Activated T-cell treated with anti-CD3 and anti-CD28 coated beads, Interleukin-2, amount 50 U/mL, for 72 hours (primary cell): ENCODE measurements at regions not wholly inside any gene's neighbourhood (a gene's known extent, or its start where the extent isn't known, plus 50 kb on each side); places are given as distances from the start of the nearest gene placed in this dataset.
"Not testable (repeated sequence)": the region's sequence is repeated elsewhere in the genome, so short reads cannot be mapped to it uniquely, and the experiment has no call there.

Experiments
- ATAC-seq, 2 donors: fragments of 150-1000 bp; cut with Tn5 transposase; replicated peaks in 1 of 2; 2 replicates each; pipeline ENCODE4 v1.10.0; 2021; ENCODE audit warnings: moderate library complexity in 2 of 2, mild to moderate bottlenecking in 1 of 2
- DNase-seq, 2 donors: peaks; one replicate each; pipeline ENCODE4 v3.0.0; 2021 to 2022; ENCODE audit warnings: mixed read lengths in 1 of 2
- H3K27ac Mint-ChIP-seq: one replicate; pipeline ENCODE4 v1.8.0; 2022; ENCODE audit warnings: mild to moderate bottlenecking, moderate library complexity, mixed read lengths
- H3K27me3 Mint-ChIP-seq: one replicate; pipeline ENCODE4 v1.8.0; 2022; ENCODE audit warnings: low read depth, mixed read lengths
- H3K36me3 Mint-ChIP-seq, 2 donors: one replicate each; pipeline ENCODE4 v1.8.0; 2022; ENCODE audit warnings: mixed read lengths in 2 of 2, mild to moderate bottlenecking in 1 of 2; ENCODE audit not compliant: insufficient read depth in 2 of 2
- H3K4me1 Mint-ChIP-seq: one replicate; pipeline ENCODE4 v1.8.0; 2022; ENCODE audit warnings: low read depth, mixed read lengths
- H3K4me3 Mint-ChIP-seq, 2 donors: one replicate each; pipeline ENCODE4 v1.8.0; 2022; ENCODE audit warnings: mild to moderate bottlenecking in 2 of 2, mixed read lengths in 2 of 2, moderate library complexity in 2 of 2
- H3K9me3 Mint-ChIP-seq, 2 donors: one replicate each; pipeline ENCODE4 v1.8.0; 2022; ENCODE audit warnings: mixed read lengths in 2 of 2

- Mint-ChIP-seq H3K9me3 (peaks cover 10 to 11% of the 10 kb centered on the region in 2 donors), H3K27me3 (no peaks in the 10 kb centered on the region), H3K4me1 (peaks cover 23% of the 10 kb centered on the region), H3K27ac (peak overlapping the region; percentile 73), H3K4me3 (peak overlapping the region in 1 of 2 donors; percentile 25), H3K36me3 (peaks cover 8 to 14% of the 10 kb centered on the region in 2 donors)
- ATAC-seq, result peak; percentile 18 to 42
- DNase-seq, result no peak
These were observed 104.4 kb upstream of the FAM3C start for GRCh38 chr7:121500360-121501058.

- H3K36me3 Mint-ChIP-seq, result peaks cover 3 to 5% of the 10 kb centered on the region in 2 donors
- peak overlapping the region; percentile 58 for H3K27ac Mint-ChIP-seq
- H3K4me3 Mint-ChIP-seq, result peak overlapping the region; percentile 13 to 32
- peak; percentile 29 to 42 for DNase-seq
- H3K27me3 Mint-ChIP-seq, result peaks cover 6% of the 10 kb centered on the region
- H3K9me3 Mint-ChIP-seq, result peaks cover 4 to 5% of the 10 kb centered on the region in 2 donors
- ATAC-seq, result peak; percentile 90
- H3K4me1 Mint-ChIP-seq, result peaks cover 23% of the 10 kb centered on the region
These were observed 103.5 kb upstream of the FAM3C start for GRCh38 chr7:121499624-121500023.

GRCh38 chr7:121498816-121499215, 102.7 kb upstream of the FAM3C start:
- Mint-ChIP-seq H3K4me3 (no peak overlapping the region), H3K27ac (no peak overlapping the region), H3K9me3 (peaks cover 3 to 4% of the 10 kb centered on the region in 2 donors), H3K27me3 (peaks cover 7% of the 10 kb centered on the region), H3K36me3 (peaks cover 2 to 4% of the 10 kb centered on the region in 2 donors), H3K4me1 (peaks cover 23% of the 10 kb centered on the region)
- ATAC-seq (no peak), DNase-seq (no peak)

- H3K36me3 Mint-ChIP-seq, H3K4me3 Mint-ChIP-seq, H3K27ac Mint-ChIP-seq, ATAC-seq, DNase-seq, H3K9me3 Mint-ChIP-seq, H3K27me3 Mint-ChIP-seq: not testable (repeated sequence)
- H3K4me1 Mint-ChIP-seq, result peaks cover 23% of the 10 kb centered on the region
These were observed 101.4 kb upstream of the FAM3C start for GRCh38 chr7:121497545-121497944.

GRCh38 chr7:121494516-121494915, 98.4 kb upstream of the FAM3C start:
- H3K4me1 Mint-ChIP-seq, result peaks cover 7% of the 10 kb centered on the region
- no peak overlapping the region for H3K4me3 Mint-ChIP-seq
- no peaks in the 10 kb centered on the region for H3K9me3 Mint-ChIP-seq
- DNase-seq (no peak), ATAC-seq (no peak)
- no peak overlapping the region for H3K27ac Mint-ChIP-seq
- no peaks in the 10 kb centered on the region for H3K36me3 Mint-ChIP-seq
- peaks cover 7% of the 10 kb centered on the region for H3K27me3 Mint-ChIP-seq

GRCh38 chr7:121493553-121493952, 97.4 kb upstream of the FAM3C start:
- DNase-seq, result no peak
- H3K36me3 Mint-ChIP-seq, result no peaks in the 10 kb centered on the region
- H3K27ac Mint-ChIP-seq, result no peak overlapping the region
- no peaks in the 10 kb centered on the region for H3K9me3 Mint-ChIP-seq
- H3K4me1 Mint-ChIP-seq, result no peaks in the 10 kb centered on the region
- ATAC-seq, result no peak
- peaks cover 7% of the 10 kb centered on the region for H3K27me3 Mint-ChIP-seq
- no peak overlapping the region for H3K4me3 Mint-ChIP-seq

GRCh38 chr7:121490309-121490708, 94.2 kb upstream of the FAM3C start:
- DNase-seq (no peak), ATAC-seq (no peak)
- Mint-ChIP-seq H3K27ac (no peak overlapping the region), H3K4me3 (no peak overlapping the region), H3K4me1 (no peaks in the 10 kb centered on the region), H3K9me3 (no peaks in the 10 kb centered on the region), H3K27me3 (peaks cover 7% of the 10 kb centered on the region), H3K36me3 (no peaks in the 10 kb centered on the region)

- H3K4me3 Mint-ChIP-seq, result no peak overlapping the region
- H3K27ac Mint-ChIP-seq, result no peak overlapping the region
- ATAC-seq (no peak), DNase-seq (no peak)
- H3K27me3 Mint-ChIP-seq, result no peaks in the 10 kb centered on the region
- no peaks in the 10 kb centered on the region for H3K36me3 Mint-ChIP-seq
- H3K4me1 Mint-ChIP-seq, result no peaks in the 10 kb centered on the region
- no peaks in the 10 kb centered on the region for H3K9me3 Mint-ChIP-seq
These were observed 93.3 kb upstream of the FAM3C start for GRCh38 chr7:121489440-121489839.

GRCh38 chr7:121488111-121488650, 92.1 kb upstream of the FAM3C start:
- Mint-ChIP-seq H3K36me3 (no peaks in the 10 kb centered on the region), H3K9me3 (no peaks in the 10 kb centered on the region), H3K4me1 (no peaks in the 10 kb centered on the region), H3K27ac (no peak overlapping the region), H3K4me3 (no peak overlapping the region), H3K27me3 (no peaks in the 10 kb centered on the region)
- ATAC-seq (no peak), DNase-seq (no peak)

GRCh38 chr7:121486590-121486989, 90.5 kb upstream of the FAM3C start:
- peaks cover 5% of the 10 kb centered on the region for H3K4me1 Mint-ChIP-seq
- DNase-seq (no peak), ATAC-seq (no peak)
- no peak overlapping the region for H3K27ac Mint-ChIP-seq
- no peak overlapping the region for H3K4me3 Mint-ChIP-seq
- no peaks in the 10 kb centered on the region for H3K9me3 Mint-ChIP-seq
- no peaks in the 10 kb centered on the region for H3K27me3 Mint-ChIP-seq
- H3K36me3 Mint-ChIP-seq, result no peaks in the 10 kb centered on the region

GRCh38 chr7:121485467-121486243, 89.5 kb upstream of the FAM3C start:
- H3K27me3 Mint-ChIP-seq, result no peaks in the 10 kb centered on the region
- H3K36me3 Mint-ChIP-seq, result no peaks in the 10 kb centered on the region
- no peak overlapping the region for H3K27ac Mint-ChIP-seq
- H3K4me1 Mint-ChIP-seq, result peaks cover 5% of the 10 kb centered on the region
- no peak overlapping the region for H3K4me3 Mint-ChIP-seq
- H3K9me3 Mint-ChIP-seq, result no peaks in the 10 kb centered on the region
- no peak for ATAC-seq
- no peak for DNase-seq

- DNase-seq (no peak), ATAC-seq (no peak)
- Mint-ChIP-seq H3K27ac (no peak overlapping the region), H3K9me3 (no peaks in the 10 kb centered on the region), H3K36me3 (no peaks in the 10 kb centered on the region), H3K27me3 (no peaks in the 10 kb centered on the region), H3K4me1 (peaks cover 5% of the 10 kb centered on the region), H3K4me3 (no peak overlapping the region)
These were observed 88.1 kb upstream of the FAM3C start for GRCh38 chr7:121484089-121484763.
